Epidermal melanocyte (primary cell): ENCODE measurements at regions not wholly inside any gene's neighbourhood (a gene's known extent, or its start where the extent isn't known, plus 50 kb on each side); places are given as distances from the start of the nearest gene placed in this dataset.
"Not testable (repeated sequence)": the region's sequence is repeated elsewhere in the genome, so short reads cannot be mapped to it uniquely, and the experiment has no call there.

Experiments
- DNase-seq: peaks from one replicate; pipeline ENCODE4 v3.0.0; 2011; ENCODE audit warnings: low spot score; ENCODE audit not compliant: insufficient read length

GRCh38 chr5:91535499-91535898 lies 152.4 kb upstream of the ARRDC3 start:
- DNase-seq, result no peak

- DNase-seq, result no peak
Observed at GRCh38 chr5:91534332-91534731, 151.2 kb upstream of the ARRDC3 start.

- no peak for DNase-seq
Observed at GRCh38 chr5:91532779-91533178, 149.7 kb upstream of the ARRDC3 start.

- no peak for DNase-seq
Observed at GRCh38 chr5:91532281-91532680, 149.2 kb upstream of the ARRDC3 start.

- no peak for DNase-seq
Observed at GRCh38 chr5:91528831-91529230, 145.7 kb upstream of the ARRDC3 start.

- DNase-seq, result no peak
Observed at GRCh38 chr5:91521785-91522184, 138.7 kb upstream of the ARRDC3 start.

GRCh38 chr5:91521334-91521733 lies 138.2 kb upstream of the ARRDC3 start:
- DNase-seq, result no peak

GRCh38 chr5:91514400-91514799 lies 131.3 kb upstream of the ARRDC3 start:
- no peak for DNase-seq

- no peak for DNase-seq
Observed at GRCh38 chr5:91503321-91503720, 120.2 kb upstream of the ARRDC3 start.

- DNase-seq, result no peak
Observed at GRCh38 chr5:91500758-91501157, 117.6 kb upstream of the ARRDC3 start.

GRCh38 chr5:91499943-91500531 lies 116.9 kb upstream of the ARRDC3 start:
- DNase-seq, result no peak

GRCh38 chr5:91495699-91496098 lies 112.6 kb upstream of the ARRDC3 start:
- DNase-seq, result no peak

GRCh38 chr5:91494447-91494996 lies 111.4 kb upstream of the ARRDC3 start:
- no peak for DNase-seq

- no peak for DNase-seq
Observed at GRCh38 chr5:91493086-91493485, 110.0 kb upstream of the ARRDC3 start.

- no peak for DNase-seq
Observed at GRCh38 chr5:91491229-91491628, 108.1 kb upstream of the ARRDC3 start.

- no peak for DNase-seq
Observed at GRCh38 chr5:91490316-91490715, 107.2 kb upstream of the ARRDC3 start.

- DNase-seq, result no peak
Observed at GRCh38 chr5:91487420-91487819, 104.3 kb upstream of the ARRDC3 start.

GRCh38 chr5:91486638-91487037 lies 103.5 kb upstream of the ARRDC3 start:
- no peak for DNase-seq

GRCh38 chr5:91484662-91485061 lies 101.5 kb upstream of the ARRDC3 start:
- no peak for DNase-seq

GRCh38 chr5:91479376-91479775 lies 96.3 kb upstream of the ARRDC3 start:
- not testable (repeated sequence) for DNase-seq

GRCh38 chr5:91478096-91478495 lies 95.0 kb upstream of the ARRDC3 start:
- no peak for DNase-seq

GRCh38 chr5:91477408-91477807 lies 94.3 kb upstream of the ARRDC3 start:
- no peak for DNase-seq

- no peak for DNase-seq
Observed at GRCh38 chr5:91474201-91474600, 91.1 kb upstream of the ARRDC3 start.

- DNase-seq, result no peak
Observed at GRCh38 chr5:91472631-91473030, 89.5 kb upstream of the ARRDC3 start.
